PFSK-1 (cell line): ENCODE measurements at regions not wholly inside any gene's neighbourhood (a gene's known extent, or its start where the extent isn't known, plus 50 kb on each side); places are given as distances from the start of the nearest gene placed in this dataset.

ENCODE experiments used
- FOXP2 ChIP-seq: optimal IDR thresholded peaks from 2 replicates; pipeline ENCODE3; 2011; ENCODE audit warnings: borderline replicate concordance, control low read depth, inconsistent platforms; ENCODE audit not compliant: insufficient read depth; ENCODE audit errors: extremely low read length, extremely low read depth
- POLR2AphosphoS5 ChIP-seq: IDR thresholded peaks from 2 replicates; pipeline ENCODE4 v1.6.1; 2012; ENCODE audit warnings: low read depth, mild to moderate bottlenecking, control low read depth, low read length, moderate library complexity
- REST ChIP-seq, 2 experiments: IDR thresholded peaks; 2 replicates each; pipeline versions ENCODE4 v1.6.1 to v1.8.0; 2011 to 2012; ENCODE audit warnings: low read depth in 2 of 2, low read length in 2 of 2, control low read depth in 1 of 2, inconsistent platforms in 1 of 2, mild to moderate bottlenecking in 1 of 2, moderate library complexity in 1 of 2; ENCODE audit not compliant: insufficient read depth in 1 of 2
- SIN3A ChIP-seq: IDR thresholded peaks from 2 replicates; pipeline ENCODE4 v1.6.1; 2012; ENCODE audit warnings: mild to moderate bottlenecking, low read length, moderate library complexity, borderline replicate concordance; ENCODE audit not compliant: insufficient read depth
- TAF1 ChIP-seq: IDR thresholded peaks from 2 replicates; pipeline ENCODE4 v1.6.1; 2012; ENCODE audit warnings: low read length, control low read depth, borderline replicate concordance; ENCODE audit not compliant: insufficient read depth

- TF ChIP-seq POLR2AphosphoS5 (no peak), SIN3A (no peak), TAF1 (no peak)
Observed at GRCh38 chr16:48818257-48818656, 208.3 kb upstream of the N4BP1 start.

- TF ChIP-seq REST (IDR thresholded peaks at IDR 0.05; ENCODE audit: insufficient read depth in 1 of 2, low read depth in 2 of 2, low read length in 2 of 2) (no peak), POLR2AphosphoS5 (no peak), SIN3A (no peak)
Observed at GRCh38 chr16:48817032-48817431, 207.1 kb upstream of the N4BP1 start.

- TF ChIP-seq REST (IDR thresholded peaks at IDR 0.05; ENCODE audit: insufficient read depth in 1 of 2, low read depth in 2 of 2, low read length in 2 of 2) (no peak), SIN3A (no peak), TAF1 (no peak), FOXP2 (no peak), POLR2AphosphoS5 (no peak)
Observed at GRCh38 chr16:48816393-48816792, 206.4 kb upstream of the N4BP1 start.

GRCh38 chr16:48814994-48815393 is 205.0 kb upstream of the N4BP1 start:
- no peak for TF ChIP-seq TAF1
- TF ChIP-seq FOXP2 = no peak
- no peak for TF ChIP-seq SIN3A
- no peak for TF ChIP-seq REST (IDR thresholded peaks at IDR 0.05; ENCODE audit: insufficient read depth in 1 of 2, low read depth in 2 of 2, low read length in 2 of 2)
- TF ChIP-seq POLR2AphosphoS5 = no peak

- TF ChIP-seq REST (IDR thresholded peaks at IDR 0.05; ENCODE audit: insufficient read depth in 1 of 2, low read depth in 2 of 2, low read length in 2 of 2) (no peak), POLR2AphosphoS5 (no peak), FOXP2 (no peak), SIN3A (no peak), TAF1 (no peak)
Observed at GRCh38 chr16:48813485-48813884, 203.5 kb upstream of the N4BP1 start.
